ENCODE measurements at regions not wholly inside any gene's neighbourhood (a gene's known extent, or its start where the extent isn't known, plus 50 kb on each side); places are given as distances from the start of the nearest gene placed in this dataset.

GRCh38 chr5:23727271-23727670 is 219.9 kb downstream of the PRDM9 start:
- CTCF ChIA-PET, result interaction anchor here (0.6 kb wide), 1 partner anchor 1440 kb away, joined by 3 read pairs; no protein-coding TSS in a partner anchor
- Histone ChIP-seq H2AK9ac (replicated peaks; ENCODE audit: low read depth, low read length, poor library complexity) (no peak overlapping the region), H2BK15ac (ENCODE audit: low read depth, low read length) (no peak overlapping the region), H3K56ac (ENCODE audit: extremely low read depth, insufficient read depth, low read length) (no peak overlapping the region), H4K91ac (ENCODE audit: insufficient read depth, low read depth, low read length) (no peak overlapping the region), H3K18ac (ENCODE audit: low read depth, low read length) (no peak overlapping the region), H3K14ac (replicated peaks; ENCODE audit: low read depth, low read length) (no peak overlapping the region), H3K79me1 (ENCODE audit: low read depth in 1 of 2, low read length in 2 of 2) (no peaks in the 10 kb centered on the region), H4K8ac (ENCODE audit: low read depth in 2 of 2, low read length in 2 of 2) (no peak overlapping the region), H3K27me3 (ENCODE audit: control insufficient read depth, insufficient read depth, low read length) (no peaks in the 10 kb centered on the region), H2BK5ac (ENCODE audit: low read depth, low read length, poor library complexity, severe bottlenecking) (no peak overlapping the region), H2BK120ac (ENCODE audit: low read depth, low read length) (no peak overlapping the region), H3K9me3 (ENCODE audit: control insufficient read depth, insufficient read depth, low read length) (peaks cover 2% of the 10 kb centered on the region; the same call in 1 of the 2 replicates), H3K4me2 (ENCODE audit: low read depth, low read length) (no peak overlapping the region), H3K4me3 (ENCODE audit: insufficient read depth, low read depth, low read length) (no peak overlapping the region), H3K4ac (ENCODE audit: low read depth, low read length) (no peak overlapping the region), H2BK20ac (ENCODE audit: low read depth, low read length) (no peak overlapping the region), H4K20me1 (ENCODE audit: insufficient read depth, low read length) (no peaks in the 10 kb centered on the region), H3K9me1 (ENCODE audit: insufficient read depth, low read length) (no peaks in the 10 kb centered on the region), H2AK5ac (ENCODE audit: low read depth, low read length) (no peak overlapping the region), H4K5ac (ENCODE audit: low read depth, low read length) (no peak overlapping the region), H3K4me1 (ENCODE audit: control insufficient read depth, insufficient read depth, low read length) (no peaks in the 10 kb centered on the region), H3K36me3 (ENCODE audit: control insufficient read depth, insufficient read depth, low read length) (no peaks in the 10 kb centered on the region), H3K27ac (ENCODE audit: insufficient read depth, low read length) (no peak overlapping the region), H3K23ac (ENCODE audit: low read depth, low read length) (no peak overlapping the region), H2AFZ (replicated peaks; ENCODE audit: low read length, poor library complexity) (no peak overlapping the region), H3K9ac (ENCODE audit: low read depth, low read length) (no peak overlapping the region)
- POLR2A ChIA-PET (ENCODE audit: unreplicated experiment), result no interaction called here
- dilution Hi-C loops (cut with HindIII; ENCODE audit: low sequenced_read_pairs, unreplicated experiment), result no loop called here
- BruUV-seq (replicated peaks), result no TSS peak
- no peak for ATAC-seq (ENCODE audit: low read depth)
- no peak for TF ChIP-seq MAZ (IDR thresholded peaks at IDR 0.05; ENCODE audit: borderline replicate concordance, low read depth, low read length)
- TF ChIP-seq MXI1 (IDR thresholded peaks at IDR 0.05; ENCODE audit: borderline replicate concordance, low read depth, low read length), result no peak
- no peak for TF ChIP-seq MAFK (IDR thresholded peaks at IDR 0.05; ENCODE audit: low read depth, low read length)
- no peak for TF ChIP-seq ELK1 (IDR thresholded peaks at IDR 0.05; ENCODE audit: borderline replicate concordance, low read depth, low read length)
- TF ChIP-seq CTCF (conservative IDR thresholded peaks at IDR 0.05; ENCODE audit: low read depth, low read length), result no peak
- no peak for TF ChIP-seq RCOR1 (IDR thresholded peaks at IDR 0.05; ENCODE audit: insufficient replicate concordance, low read length)
- no peak for TF ChIP-seq NFE2L2 (IDR thresholded peaks at IDR 0.05; ENCODE audit: low read depth, low read length)
- TF ChIP-seq BHLHE40 (IDR thresholded peaks at IDR 0.05; ENCODE audit: low read depth, low read length), result no peak
- no peak for TF ChIP-seq USF2 (IDR thresholded peaks at IDR 0.05; ENCODE audit: low read depth, low read length)
- TF ChIP-seq CHD1 (IDR thresholded peaks at IDR 0.05; ENCODE audit: low read depth, low read length), result no peak
- TF ChIP-seq RAD21 (IDR thresholded peaks at IDR 0.05; ENCODE audit: low read length), result no peak
- no peak for TF ChIP-seq SMC3 (IDR thresholded peaks at IDR 0.05; ENCODE audit: low read depth, low read length)
- TF ChIP-seq FOS (IDR thresholded peaks at IDR 0.05; ENCODE audit: low read depth, low read length), result no peak
- no peak for TF ChIP-seq POLR2A (IDR thresholded peaks at IDR 0.05; ENCODE audit: low read depth, low read length)
- no peak for DNase-seq
- in situ Hi-C loops (cut with MboI; ENCODE audit: low sequenced_read_pairs), result no loop called here
- WGBS, 2 experiments (ENCODE audit: extremely low coverage in 2 of 2, insufficient read length in 1 of 2), result no CpG with 5 or more reads among the region's 4 CpGs
- intact Hi-C loops (cut with micrococcal nuclease), result no loop called here

All from IMR-90 (cell line).